GM21515 (cell line): ENCODE measurements at regions not wholly inside any gene's neighbourhood (a gene's known extent, or its start where the extent isn't known, plus 50 kb on each side); places are given as distances from the start of the nearest gene placed in this dataset.
"Not testable (repeated sequence)": the region's sequence is repeated elsewhere in the genome, so short reads cannot be mapped to it uniquely, and the experiment has no call there.

ENCODE experiments used
- ATAC-seq: cut with Tn5 transposase; IDR thresholded peaks from one replicate; pipeline ENCODE4 v1.9.1; 2021; ENCODE audit not compliant: unreplicated experiment

DNA sequence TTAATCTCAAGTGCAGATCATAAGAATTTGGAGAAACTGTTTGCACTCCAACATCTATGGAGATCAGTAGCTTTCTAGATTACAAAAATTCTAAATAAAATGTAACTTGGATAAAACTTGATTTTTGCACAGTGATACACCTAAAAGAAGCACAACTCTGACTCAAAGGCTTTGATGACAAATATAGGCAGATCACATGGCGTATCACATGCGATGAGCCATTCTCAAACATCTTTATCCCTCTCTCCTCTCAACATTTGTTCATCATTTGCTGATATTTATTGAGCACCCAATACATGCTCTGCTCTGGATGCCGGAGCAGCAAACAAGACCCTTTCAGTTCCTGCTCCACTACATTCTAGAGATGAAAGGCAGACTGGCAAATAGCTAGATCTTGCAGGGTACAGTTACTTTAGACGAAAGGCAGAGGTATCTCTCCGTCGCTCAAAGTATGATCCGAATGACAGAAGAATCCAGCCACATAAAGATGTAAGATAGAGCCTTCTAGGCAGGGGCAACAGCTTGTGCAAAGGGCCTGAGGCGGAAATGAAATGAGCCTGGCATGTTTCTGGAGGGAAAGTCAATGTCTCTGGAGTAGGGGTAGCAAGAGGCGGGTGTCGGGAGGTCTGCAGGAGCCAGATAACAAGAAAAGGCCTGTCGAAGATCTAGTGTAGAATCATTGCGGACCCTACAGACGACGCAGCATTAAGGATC, 145.8 kb upstream of the ERRFI1 start:
- ATAC-seq: no peak

DNA sequence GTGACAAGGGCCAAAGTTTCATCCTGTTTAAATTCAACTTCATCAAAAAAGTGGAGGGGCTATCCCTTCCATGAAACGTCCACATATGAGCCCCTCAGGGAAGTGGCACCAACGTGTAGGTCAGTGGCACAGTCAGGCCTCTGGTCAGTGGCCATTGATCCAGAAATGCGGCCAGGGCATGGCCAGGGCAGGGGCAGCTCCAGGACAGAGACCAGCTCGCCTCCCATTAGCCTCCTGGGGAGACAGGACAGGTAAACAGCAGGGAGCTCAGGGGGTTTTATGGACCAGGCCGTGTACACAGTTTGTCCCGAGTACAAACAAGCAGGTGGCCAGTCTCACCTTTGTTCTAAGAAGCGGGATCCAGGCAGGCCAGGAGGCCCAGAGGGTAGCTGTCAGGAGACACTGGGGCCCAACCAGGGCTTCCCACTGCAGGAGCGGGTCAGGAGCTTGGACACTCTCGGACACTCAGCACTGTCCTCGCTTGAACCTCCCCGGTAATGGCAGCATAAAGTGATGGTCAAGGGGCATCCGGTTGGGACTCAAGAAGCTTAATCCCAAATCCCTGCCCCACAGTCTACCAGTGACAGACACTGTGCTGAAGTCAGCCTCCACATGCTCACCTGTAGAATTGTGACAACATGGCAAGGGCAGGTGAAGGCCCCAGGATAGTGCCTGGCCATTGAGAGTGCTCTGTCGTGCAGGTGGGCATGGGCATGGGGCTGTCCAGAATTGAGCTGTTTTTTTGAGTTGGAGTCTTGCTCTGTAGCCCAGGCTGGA, 144.1 kb upstream of the ERRFI1 start:
- no peak for ATAC-seq

DNA sequence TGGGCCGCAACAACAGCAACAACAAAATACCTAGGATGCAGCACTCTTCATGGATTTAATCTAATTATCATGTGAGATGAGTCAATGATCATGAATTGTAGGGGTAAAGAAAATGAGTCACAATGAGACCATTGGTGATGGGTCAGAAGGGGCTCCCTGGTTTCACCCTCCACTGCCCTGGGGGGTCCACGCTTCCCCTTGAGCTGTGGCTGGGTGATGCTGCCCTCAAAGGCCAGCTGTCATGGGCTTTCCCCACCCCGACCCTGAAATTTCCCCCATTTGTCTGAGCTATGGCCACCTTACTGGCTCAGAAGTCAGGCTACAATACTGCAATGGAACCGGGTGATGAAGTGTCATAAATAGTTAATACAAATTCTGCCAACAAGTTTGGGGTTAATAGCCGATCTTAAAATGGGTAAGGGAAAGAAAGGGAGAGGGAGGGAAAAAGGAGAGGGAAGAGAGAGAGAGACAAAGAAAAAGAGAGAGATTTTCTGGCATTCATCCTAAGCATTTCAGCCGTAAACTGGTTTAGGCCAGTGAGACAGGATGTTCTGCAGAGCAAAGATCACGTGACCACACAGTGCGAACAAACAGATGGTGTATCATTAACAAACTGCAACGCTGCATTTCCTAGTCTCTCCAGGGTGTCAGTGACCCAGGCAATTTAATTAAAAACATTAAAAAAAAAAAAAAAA, 143.4 kb upstream of the ERRFI1 start:
- ATAC-seq: no peak

DNA sequence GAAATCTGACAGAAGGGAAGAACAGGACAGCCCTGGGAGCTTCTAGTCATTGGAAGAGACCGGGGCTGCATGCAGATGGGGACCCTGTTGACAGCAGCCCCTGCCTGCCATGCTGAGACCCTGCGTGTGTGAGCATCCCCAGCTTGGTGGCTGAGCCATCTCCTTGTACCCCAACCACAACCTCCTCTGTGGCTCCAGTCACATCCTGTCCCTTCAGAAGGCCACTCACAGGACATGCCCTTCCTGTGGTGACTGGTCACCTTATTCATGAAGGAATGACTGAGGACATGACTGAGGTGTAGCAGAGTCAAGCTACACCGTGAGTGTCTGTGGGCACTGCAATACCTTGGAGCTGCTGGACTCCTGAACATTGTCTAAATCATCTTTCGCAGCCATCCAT, 141.8 kb upstream of the ERRFI1 start:
- ATAC-seq: no peak

DNA sequence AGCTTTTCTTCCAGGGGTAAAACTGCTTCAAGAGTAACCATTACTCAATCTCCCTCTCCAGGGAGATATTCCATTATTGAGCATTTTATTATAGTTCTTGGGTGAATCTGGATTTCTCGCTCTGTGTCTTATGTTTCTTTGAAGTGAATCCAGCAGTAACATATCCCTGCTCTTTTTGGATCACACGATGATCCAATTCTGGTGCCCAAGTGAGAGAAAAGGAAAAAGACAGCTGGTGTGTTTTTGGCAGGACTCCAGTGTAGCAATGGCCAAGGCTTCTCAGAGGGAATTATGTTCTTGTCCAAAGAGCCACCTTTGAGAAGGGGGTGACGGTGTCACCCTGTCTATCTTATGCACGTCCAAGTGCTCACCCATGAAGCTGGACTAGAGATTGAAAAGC, 140.3 kb upstream of the ERRFI1 start:
- no peak for ATAC-seq

DNA sequence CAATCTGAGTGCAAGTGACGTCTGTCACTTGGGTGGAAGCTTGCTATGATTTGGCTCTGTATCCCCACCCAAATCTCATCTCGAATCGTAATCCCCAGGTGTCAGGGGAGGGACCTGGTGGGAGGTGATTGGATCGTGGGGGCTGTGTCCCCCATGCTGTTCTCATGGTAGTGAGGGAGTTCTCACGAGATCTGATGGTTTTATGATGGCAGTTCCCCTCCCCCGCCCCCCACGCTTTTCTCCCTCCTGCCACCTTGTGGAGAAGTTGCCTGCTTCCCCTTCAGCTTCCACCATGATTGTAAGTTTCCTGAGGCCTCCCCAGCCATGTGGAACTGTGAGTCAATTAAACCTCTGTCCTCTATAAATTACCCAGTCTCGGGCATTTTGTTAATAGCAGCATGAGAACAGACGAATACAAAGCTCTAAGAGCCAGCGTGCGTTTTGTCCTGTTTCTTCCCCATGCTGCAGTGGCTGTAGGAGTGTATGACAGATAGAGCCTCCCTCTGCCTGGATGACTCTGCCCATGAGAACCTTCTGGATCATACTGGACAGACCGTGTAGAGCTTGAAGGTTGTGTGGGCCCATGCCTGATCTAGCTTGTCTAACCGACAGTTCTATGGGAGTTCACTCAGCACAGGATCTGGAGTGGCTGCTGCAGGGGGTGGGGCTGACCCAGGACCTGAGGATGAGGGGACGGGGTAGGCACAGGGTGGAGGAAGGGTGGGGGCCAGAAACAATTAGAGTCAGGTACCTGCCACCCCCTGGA, 139.7 kb upstream of the ERRFI1 start:
- no peak for ATAC-seq

DNA sequence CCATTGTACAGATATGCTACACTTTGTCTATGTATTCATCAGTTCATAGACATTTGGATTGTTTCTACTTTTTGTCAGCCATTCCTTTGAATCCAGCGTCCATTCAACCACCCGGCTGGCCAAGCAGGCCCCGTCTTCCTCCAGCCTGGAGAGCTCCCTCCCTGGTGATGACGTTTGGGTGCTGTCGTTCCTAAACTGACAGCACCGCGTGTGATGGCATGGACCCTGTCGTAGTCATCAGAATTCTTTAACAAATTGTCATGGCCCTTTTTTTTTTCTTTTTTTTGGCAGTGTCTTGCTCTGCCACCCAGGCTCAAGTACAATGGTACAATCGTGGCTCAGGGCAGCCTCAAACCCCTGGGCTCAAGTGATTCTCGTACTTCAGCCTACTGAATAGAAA, 138.6 kb upstream of the ERRFI1 start:
- no peak for ATAC-seq

DNA sequence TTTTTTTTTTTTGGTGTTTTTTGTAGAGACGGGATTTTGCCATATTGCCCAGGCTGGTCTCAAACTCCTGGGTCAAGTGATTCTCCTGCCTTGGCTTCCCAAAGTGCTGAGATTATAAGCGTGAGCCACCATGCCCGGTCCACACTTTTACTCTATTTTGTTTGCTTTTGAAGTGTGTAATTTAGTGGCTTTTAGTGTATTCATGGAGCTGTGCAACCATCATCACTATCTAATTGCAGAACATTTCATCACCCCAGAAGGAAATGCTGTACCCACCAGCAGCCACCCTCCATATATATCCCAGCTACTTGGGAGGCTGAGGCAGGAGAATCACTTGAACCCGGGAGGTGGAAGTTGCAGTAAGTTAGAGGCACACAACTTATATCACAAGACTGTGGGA, 136.9 kb upstream of the ERRFI1 start:
- ATAC-seq: no peak

DNA sequence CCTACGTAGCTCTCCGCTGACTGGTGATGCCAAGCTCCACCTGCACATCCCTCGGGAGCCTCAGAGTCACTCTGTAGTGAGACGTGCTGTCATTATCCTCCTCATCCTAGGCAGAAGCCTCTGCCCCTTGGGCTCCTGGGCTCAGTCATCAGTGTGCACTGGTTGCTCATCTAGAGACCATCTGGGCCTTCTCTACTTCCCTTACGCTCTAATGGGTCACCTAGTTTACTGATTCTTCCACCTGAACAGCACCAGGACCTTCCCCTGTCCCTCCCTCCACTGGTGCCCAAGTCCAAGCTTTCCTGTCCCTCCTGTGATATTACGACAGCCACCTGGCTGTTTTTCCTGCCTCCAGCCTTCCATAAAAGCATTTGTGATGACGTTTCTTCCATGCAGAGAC, 136.1 kb upstream of the ERRFI1 start:
- ATAC-seq: no peak

DNA sequence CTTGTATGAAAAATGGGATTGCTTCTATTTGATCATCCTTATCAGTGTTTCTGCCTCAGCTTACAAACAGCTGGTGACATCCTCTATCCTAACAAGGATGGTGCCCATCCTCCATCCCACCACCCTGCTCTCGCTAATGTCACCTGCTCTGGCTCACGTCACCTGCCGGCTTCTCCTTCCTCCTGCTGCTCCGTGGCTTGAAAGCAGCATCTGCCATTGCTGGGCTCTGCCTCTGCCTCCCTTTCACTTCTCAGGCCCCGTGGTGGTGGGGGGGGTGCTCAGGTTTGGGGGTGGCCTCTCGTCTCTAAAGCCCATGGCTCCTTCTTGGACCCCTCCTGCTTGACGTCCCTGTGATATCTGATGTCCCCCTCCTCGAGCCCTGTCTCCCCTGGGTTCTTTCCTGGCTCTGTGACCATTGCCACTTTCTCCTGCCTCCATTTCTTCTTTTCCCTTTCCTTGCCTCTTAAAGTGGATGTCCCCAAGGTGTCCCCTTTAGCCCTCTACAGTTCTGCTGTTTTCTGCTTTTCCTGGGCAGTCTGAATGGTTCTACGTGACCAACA, 135.5 kb upstream of the ERRFI1 start:
- no peak for ATAC-seq

DNA sequence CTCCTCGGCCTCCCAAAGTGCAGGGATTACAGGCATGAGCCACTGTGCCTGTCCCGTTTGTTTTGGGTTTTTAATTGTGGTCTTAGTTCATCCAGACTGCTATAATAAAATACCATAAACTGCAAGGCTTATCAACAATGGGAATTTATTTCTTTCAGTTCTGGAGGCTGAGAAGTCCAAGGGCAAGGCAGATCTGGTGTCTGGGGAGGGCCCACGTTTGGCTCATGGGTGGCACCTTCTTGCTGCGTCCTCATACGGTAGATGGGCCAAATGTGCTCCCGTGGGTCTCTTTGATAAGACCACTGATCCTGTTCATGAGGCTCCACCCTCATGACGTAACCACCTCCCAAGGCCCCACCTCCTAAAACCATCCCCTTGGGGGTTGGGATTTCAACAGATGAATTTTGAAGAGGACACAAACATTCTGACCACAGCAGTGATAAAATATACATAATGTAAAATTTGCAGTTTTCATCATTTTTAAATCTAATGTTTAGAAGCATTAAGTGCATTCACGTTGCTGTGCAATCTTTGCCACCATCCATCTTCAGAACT, 133.4 kb upstream of the ERRFI1 start:
- no peak for ATAC-seq

DNA sequence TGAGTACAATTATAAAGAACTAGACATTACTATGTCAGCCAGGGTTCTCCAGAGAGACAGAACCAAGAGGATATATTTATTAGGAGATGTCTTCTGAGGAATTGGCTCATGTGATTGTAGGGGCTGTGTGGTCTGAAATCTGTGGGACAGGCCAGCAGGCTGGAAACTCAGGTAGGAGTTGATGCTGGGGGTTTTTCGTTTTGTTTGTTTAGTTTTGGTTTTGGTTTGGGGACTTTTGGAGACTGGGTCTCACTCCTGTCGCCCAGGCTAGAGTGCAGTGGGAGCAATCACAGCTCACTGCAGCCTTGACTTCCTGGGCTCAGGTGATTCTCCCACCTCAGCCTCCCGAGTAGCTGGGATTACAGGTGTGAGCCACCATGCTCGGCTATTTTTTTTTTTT, 132.9 kb upstream of the ERRFI1 start:
- no peak for ATAC-seq

DNA sequence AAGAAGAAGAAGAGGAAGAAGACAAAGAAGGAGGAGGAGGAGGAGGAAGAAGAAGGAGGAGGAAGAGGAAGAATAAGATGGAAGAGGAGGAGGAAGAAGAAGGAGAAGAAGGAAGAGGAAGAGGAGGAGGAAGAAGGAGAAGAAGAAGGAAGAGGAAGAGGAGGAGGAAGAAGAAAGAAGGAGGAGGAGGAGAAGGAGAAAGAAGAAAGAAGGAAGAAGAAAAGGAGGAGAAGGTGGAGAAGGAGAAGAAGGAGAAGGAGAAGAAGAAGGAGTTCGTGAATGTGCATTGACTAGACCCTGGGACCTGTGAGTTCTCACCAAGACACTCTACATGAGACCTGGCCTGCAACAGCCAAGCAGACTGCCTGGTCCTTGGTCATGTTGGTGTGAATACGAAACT, 131.7 kb upstream of the ERRFI1 start:
- no peak for ATAC-seq

DNA sequence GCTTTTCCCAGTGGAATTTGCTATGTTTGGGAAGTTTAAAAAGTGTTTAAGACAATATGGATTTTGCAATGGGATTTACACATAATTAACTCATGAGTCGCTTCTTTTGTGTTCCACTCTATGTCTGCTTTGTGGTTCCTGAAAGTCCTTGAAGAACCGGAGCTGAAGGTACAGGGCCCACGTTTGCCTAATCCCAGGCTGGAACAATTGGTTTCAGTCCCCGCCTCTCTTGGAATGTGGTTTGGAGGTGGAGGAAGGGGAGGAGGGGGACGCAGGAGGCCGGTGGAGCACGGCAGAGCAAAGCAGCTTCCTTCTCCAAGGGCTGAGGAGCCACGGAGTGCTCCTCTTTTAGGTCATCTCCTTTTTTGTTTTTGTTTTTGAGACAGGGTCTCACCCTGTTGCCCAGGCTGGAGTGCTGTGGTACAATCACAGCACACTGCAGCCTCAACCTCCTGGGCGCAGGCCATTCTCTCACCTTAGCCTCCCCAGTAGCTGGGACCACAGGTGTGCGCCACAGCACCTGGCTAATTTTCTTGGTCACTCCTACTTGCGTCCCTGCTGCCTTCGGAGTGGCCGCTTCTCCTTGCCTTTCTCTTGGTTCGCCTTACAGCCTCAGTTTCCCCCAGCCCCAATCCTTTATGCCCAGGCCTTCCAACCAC, 129.5 kb upstream of the ERRFI1 start:
- ATAC-seq: no peak

DNA sequence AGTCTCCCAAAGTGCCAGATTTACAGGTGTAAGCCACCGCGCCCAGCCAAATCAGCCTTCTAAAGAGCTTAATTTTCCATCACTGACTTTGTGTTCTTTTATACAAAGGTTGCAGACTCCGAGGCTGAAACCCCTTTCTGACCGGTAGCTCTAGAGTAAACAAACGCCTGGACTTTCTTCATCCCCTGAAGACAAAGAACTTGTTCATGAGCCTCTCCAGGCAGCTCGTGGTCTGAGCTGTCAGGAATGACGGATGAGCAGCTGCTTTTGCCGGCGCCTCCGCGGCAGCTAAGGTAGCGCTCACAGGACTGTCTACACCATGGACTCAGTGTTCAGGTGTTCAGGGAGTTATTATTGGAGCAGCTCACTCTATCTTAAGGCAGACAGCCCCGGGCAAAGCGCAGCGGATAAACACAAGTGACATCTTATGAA, 128.5 kb upstream of the ERRFI1 start:
- ATAC-seq: no peak

DNA sequence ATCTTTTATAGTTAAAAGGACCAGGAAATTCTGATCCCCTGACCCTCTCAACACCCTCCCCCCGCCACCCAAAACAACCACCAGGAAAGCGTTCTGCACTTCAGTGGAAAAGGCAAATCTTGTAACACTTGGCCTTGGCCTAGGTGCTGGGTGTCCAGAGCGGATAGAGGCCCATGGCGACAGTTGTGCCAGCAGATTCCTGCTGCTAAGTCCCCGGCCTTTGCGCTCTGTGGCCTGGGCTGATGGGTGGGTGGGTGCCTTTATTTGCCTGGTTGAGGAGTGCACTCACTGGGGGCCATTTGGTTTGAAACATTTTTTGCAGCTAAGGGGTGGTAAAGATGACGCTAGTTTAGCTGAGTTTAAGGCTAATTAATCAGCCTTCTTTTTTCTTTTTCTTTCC, 127.9 kb upstream of the ERRFI1 start:
- ATAC-seq: no peak

DNA sequence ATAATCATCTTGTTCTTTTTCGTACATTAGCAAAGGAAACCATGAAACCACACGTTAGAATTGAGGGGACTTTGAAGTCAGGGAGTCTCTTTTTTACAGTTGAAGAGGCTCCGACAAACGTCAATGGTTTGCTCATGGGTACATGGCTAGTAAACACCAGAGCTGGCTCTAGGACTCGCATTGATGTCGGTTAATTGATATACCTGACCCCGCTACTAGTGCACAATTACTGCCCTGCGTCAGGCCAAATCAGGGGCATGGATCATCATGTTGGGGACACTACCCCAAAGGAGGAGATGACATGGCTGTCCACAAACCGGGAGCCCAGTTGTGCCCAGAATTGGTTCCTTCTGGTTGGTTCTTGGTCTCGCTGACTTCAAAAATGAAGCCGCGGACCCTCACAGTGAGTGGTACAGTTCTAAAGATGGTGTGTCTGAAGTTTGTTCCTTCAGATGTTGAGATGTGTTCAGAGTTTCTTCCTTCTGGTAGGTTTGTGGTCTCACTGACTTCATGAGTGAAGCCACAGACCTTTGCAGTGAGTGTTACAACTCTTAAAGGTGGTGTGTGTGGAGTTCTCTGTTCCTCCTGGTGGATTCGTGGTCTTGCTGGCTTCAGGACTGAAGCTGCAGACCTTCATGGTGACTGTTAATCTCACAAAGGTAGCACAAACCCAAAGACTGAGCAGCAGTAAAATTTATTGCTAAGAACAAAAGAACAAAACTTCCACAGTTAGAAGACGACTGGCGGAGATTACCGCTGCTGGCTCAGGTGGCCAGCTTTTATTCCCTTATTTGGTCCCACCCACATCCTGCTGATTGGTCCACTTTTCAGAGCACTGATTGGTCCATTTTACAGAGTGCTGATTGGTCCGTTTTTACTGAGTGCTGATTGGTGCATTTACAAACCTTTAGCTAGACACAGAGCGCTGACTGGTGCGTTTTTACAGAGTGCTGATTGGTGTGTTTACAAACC, 126.9 kb upstream of the ERRFI1 start:
- no peak for ATAC-seq

DNA sequence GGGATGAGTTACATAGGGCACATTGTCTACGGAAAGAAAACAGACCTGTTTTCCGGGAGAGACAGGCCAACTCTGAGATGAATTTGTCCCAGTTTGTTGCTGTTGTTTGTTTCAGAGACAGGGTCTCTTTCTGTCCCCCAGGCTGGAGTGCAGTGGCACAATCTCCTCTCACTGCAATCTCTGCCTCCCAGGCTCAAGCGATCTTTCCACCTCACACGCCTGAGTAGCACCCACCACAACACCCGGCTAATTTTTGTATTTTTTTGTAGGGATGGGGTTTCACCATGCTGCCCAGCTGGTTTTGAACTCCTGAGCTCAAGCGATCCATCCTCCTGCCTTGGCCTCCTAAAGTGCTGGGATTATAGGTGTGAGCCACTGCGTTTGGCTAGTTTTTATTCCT, 125.5 kb upstream of the ERRFI1 start:
- no peak for ATAC-seq

DNA sequence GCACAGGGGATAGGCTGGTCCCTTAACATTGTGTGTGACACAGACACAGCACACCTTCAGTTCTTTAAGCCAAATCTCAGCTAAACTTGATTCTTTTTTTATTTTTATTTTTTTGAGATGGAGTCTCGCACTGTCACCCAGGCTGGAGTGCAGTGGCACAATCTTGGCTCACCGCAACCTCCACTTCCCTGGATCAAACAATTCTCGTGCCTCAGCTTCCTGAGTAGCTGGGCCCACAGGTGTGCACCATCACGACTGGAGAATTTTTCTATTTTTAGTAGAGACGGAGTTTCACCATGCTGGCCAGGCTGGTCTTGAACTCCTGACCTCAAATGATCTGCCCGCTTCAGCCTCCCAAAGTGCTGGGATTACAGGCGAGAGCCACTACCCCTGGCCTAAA, 123.6 kb upstream of the ERRFI1 start:
- not testable (repeated sequence) for ATAC-seq
